Panc1 (cell line): ENCODE measurements at regions not wholly inside any gene's neighbourhood (a gene's known extent, or its start where the extent isn't known, plus 50 kb on each side); places are given as distances from the start of the nearest gene placed in this dataset.

Source experiments
- ATAC-seq: fragments of 200-7000 bp; cut with Tn5 transposase; 2 replicates; pipeline ENCODE4 v1.9.1; 2020; ENCODE audit warnings: mild to moderate bottlenecking, moderate library complexity
- BruUV-seq: library from RNA; stranded (reverse); fragments of 400-500 nt; replicated peaks from 2 replicates; lab custom pipeline; 2021; lab: Mats Ljungman, UMichigan
- CTCF ChIA-PET: fragments of 300-600 bp; sonication (Branson Sonifier 250); formaldehyde crosslinking; loops from one replicate; lab custom pipeline; 2022; ENCODE audit warnings: antibody characterized with exemption; lab: Charles Lee
- POLR2A ChIA-PET: fragments of 300-600 bp; sonication (Branson Sonifier 250); formaldehyde crosslinking; loops from one replicate; lab custom pipeline; 2022; ENCODE audit warnings: antibody characterized with exemption; lab: Charles Lee
- DNase-seq: peaks from one replicate; pipeline ENCODE4 v3.0.0-alpha.2; 2010; ENCODE audit warnings: low read depth, low spot score
- H3K27ac ChIP-seq: 2 replicates; pipeline ENCODE4 v1.5.1; 2011; ENCODE audit warnings: mild to moderate bottlenecking, low read length, inconsistent platforms
- H3K27me3 ChIP-seq: fragments of 200-500 bp; sonication (Bioruptor generic); 2 replicates; pipeline ENCODE4 v1.6.0; 2014; ENCODE audit warnings: low read length, inconsistent platforms; ENCODE audit not compliant: control insufficient read depth, insufficient read depth
- H3K36me3 ChIP-seq: fragments of 200-500 bp; sonication (Bioruptor generic); 2 replicates; pipeline ENCODE4 v1.5.1; 2014; ENCODE audit warnings: inconsistent platforms, mild to moderate bottlenecking, low read length, moderate library complexity; ENCODE audit not compliant: control insufficient read depth, insufficient read depth
- H3K4me1 ChIP-seq: 2 replicates; pipeline ENCODE4 v1.5.1; 2011; ENCODE audit warnings: inconsistent platforms, mild to moderate bottlenecking, low read length, moderate library complexity; ENCODE audit not compliant: control insufficient read depth, insufficient read depth
- H3K4me3 ChIP-seq, 2 experiments: 2 replicates each; pipeline ENCODE4 v1.5.1; 2011 to 2012; ENCODE audit warnings: low read depth in 2 of 2, low read length in 2 of 2, mild to moderate bottlenecking in 2 of 2, inconsistent platforms in 1 of 2, moderate library complexity in 1 of 2
- H3K9me3 ChIP-seq: fragments of 200-500 bp; sonication (Bioruptor generic); 2 replicates; pipeline ENCODE4 v1.5.1; 2014; ENCODE audit warnings: low read depth, mild to moderate bottlenecking, inconsistent platforms, low read length, moderate library complexity; ENCODE audit not compliant: control insufficient read depth, insufficient read depth
- POLR2AphosphoS5 ChIP-seq: IDR thresholded peaks from 2 replicates; pipeline ENCODE4 v1.6.1; 2012; ENCODE audit warnings: mild to moderate bottlenecking, low read depth, low read length, moderate library complexity
- SIN3A ChIP-seq: IDR thresholded peaks from 2 replicates; pipeline ENCODE4 v1.6.1; 2012; ENCODE audit warnings: low read depth, mild to moderate bottlenecking, low read length, moderate library complexity, borderline replicate concordance; ENCODE audit not compliant: insufficient read depth
- TCF7L2 ChIP-seq: IDR thresholded peaks from 2 replicates; pipeline ENCODE4 v1.6.1; 2011; ENCODE audit warnings: mild to moderate bottlenecking, low read depth, low read length, inconsistent platforms
- in situ Hi-C: cut with HindIII; loops from 2 replicates; pipeline ENCODE4 v1.10.0; 2016; ENCODE audit warnings: low sequenced_read_pairs, low pct_unique_long_range_greater_than_20kb
- intact Hi-C: fragments of 100-400 bp; cut with micrococcal nuclease; formaldehyde crosslinking; loops from one replicate; pipeline ENCODE4 v1.10.0; 2022; ENCODE audit not compliant: unreplicated experiment
- TF ChIP-seq, protein P1 (sequence below), 2 experiments: IDR thresholded peaks; 2 replicates each; pipeline ENCODE4 v1.6.1; 2011 to 2012; ENCODE audit warnings: low read depth in 2 of 2, control low read depth in 1 of 2, low read length in 1 of 2, mild to moderate bottlenecking in 1 of 2, moderate library complexity in 1 of 2; ENCODE audit not compliant: insufficient read depth in 1 of 2
- TF ChIP-seq, protein P2 (sequence below): fragments of 450-650 bp; IDR thresholded peaks from 2 replicates; pipeline ENCODE4 v1.5.1; 2017; ENCODE audit warnings: mild to moderate bottlenecking

DNA sequence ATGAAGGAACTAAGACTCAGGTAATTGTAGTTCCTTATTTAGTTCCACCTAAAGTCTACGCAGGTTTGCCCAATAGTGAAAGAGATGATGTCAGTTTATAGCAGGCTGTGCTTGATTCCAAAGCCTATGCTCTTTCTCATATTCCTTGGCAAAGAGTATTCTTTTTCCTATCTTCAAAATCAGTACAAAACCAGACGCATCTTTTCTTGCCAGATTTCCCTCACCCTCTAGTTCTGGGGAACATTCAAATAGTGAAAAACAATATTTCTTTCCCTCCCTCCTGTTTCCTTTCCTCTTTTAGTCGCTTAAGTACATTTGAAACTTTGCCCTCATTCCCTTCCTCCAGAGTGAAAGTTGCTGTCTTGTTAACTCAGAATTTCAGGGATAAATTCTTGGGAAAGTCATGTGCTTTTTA is 134.6 kb upstream of the PDZRN3 start:
- CTCF ChIA-PET = no interaction called here
- in situ Hi-C loops (no loop called here), intact Hi-C loops (no loop called here)
- no peaks in the 10 kb centered on the region for H3K27me3 ChIP-seq
- no peak overlapping the region for H3K27ac ChIP-seq
- no peaks in the 10 kb centered on the region for H3K36me3 ChIP-seq
- TF ChIP-seq TCF7L2 = no peak
- TF ChIP-seq, protein P1, sequence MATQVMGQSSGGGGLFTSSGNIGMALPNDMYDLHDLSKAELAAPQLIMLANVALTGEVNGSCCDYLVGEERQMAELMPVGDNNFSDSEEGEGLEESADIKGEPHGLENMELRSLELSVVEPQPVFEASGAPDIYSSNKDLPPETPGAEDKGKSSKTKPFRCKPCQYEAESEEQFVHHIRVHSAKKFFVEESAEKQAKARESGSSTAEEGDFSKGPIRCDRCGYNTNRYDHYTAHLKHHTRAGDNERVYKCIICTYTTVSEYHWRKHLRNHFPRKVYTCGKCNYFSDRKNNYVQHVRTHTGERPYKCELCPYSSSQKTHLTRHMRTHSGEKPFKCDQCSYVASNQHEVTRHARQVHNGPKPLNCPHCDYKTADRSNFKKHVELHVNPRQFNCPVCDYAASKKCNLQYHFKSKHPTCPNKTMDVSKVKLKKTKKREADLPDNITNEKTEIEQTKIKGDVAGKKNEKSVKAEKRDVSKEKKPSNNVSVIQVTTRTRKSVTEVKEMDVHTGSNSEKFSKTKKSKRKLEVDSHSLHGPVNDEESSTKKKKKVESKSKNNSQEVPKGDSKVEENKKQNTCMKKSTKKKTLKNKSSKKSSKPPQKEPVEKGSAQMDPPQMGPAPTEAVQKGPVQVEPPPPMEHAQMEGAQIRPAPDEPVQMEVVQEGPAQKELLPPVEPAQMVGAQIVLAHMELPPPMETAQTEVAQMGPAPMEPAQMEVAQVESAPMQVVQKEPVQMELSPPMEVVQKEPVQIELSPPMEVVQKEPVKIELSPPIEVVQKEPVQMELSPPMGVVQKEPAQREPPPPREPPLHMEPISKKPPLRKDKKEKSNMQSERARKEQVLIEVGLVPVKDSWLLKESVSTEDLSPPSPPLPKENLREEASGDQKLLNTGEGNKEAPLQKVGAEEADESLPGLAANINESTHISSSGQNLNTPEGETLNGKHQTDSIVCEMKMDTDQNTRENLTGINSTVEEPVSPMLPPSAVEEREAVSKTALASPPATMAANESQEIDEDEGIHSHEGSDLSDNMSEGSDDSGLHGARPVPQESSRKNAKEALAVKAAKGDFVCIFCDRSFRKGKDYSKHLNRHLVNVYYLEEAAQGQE (IDR thresholded peaks at IDR 0.05; ENCODE audit: insufficient read depth in 1 of 2, low read depth in 2 of 2, low read length in 1 of 2) = no peak
- no peak for TF ChIP-seq POLR2AphosphoS5
- TF ChIP-seq SIN3A = no peak
- TF ChIP-seq, protein P2, sequence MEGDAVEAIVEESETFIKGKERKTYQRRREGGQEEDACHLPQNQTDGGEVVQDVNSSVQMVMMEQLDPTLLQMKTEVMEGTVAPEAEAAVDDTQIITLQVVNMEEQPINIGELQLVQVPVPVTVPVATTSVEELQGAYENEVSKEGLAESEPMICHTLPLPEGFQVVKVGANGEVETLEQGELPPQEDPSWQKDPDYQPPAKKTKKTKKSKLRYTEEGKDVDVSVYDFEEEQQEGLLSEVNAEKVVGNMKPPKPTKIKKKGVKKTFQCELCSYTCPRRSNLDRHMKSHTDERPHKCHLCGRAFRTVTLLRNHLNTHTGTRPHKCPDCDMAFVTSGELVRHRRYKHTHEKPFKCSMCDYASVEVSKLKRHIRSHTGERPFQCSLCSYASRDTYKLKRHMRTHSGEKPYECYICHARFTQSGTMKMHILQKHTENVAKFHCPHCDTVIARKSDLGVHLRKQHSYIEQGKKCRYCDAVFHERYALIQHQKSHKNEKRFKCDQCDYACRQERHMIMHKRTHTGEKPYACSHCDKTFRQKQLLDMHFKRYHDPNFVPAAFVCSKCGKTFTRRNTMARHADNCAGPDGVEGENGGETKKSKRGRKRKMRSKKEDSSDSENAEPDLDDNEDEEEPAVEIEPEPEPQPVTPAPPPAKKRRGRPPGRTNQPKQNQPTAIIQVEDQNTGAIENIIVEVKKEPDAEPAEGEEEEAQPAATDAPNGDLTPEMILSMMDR = no peak
- DNase-seq = no peak
- no peak for ATAC-seq
- H3K4me1 ChIP-seq = no peaks in the 10 kb centered on the region
- H3K9me3 ChIP-seq = no peaks in the 10 kb centered on the region
- BruUV-seq = no TSS peak
- no peak overlapping the region for H3K4me3 ChIP-seq
- POLR2A ChIA-PET = no interaction called here

DNA sequence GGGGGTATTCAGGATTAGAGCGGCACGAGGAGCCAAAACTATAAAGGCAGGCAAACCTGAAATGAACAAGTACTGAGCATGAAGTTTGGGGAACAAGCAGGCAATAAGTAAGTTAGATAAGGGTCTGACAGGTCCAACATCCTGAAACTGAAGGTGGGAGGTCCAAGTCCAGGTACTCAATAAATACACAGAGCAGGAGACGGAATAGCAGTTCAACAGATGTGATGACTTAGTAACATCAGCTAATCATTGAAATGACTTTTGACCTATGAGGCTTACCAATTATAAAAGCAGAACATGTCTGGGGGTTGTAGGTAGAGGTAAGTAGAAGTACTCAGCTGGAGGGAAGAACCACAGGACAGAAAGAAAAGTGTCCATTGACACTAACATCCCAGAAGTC is 132.8 kb upstream of the PDZRN3 start:
- ChIA-PET CTCF (no interaction called here), POLR2A (no interaction called here)
- no peaks in the 10 kb centered on the region for H3K4me1 ChIP-seq
- H3K27ac ChIP-seq = no peak overlapping the region
- no TSS peak for BruUV-seq
- ATAC-seq = no peak
- in situ Hi-C loops = no loop called here
- H3K9me3 ChIP-seq = no peaks in the 10 kb centered on the region
- H3K4me3 ChIP-seq = no peak overlapping the region
- TF ChIP-seq, protein P2 = no peak
- H3K27me3 ChIP-seq = no peaks in the 10 kb centered on the region
- H3K36me3 ChIP-seq = no peaks in the 10 kb centered on the region
- intact Hi-C loops = no loop called here
- no peak for DNase-seq

DNA sequence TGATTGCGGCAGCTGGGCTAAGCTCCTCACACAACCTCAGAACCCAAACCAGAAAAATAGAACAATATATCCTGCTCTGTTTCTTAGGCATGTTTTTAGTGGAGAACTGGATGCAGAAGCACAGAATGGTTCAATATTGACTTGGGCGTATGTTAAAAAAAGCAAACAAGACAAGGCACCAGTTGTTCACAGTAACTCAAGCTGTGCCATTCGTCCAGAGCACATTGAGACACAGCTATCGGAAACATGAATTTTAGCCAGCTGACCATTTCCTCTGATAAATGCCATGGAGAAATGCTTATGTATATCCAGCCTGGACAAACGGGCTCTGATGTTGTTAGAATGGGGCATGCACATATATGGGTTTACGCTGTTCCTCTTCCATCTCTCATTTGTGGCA is 129.2 kb upstream of the PDZRN3 start:
- H3K4me1 ChIP-seq = no peaks in the 10 kb centered on the region
- H3K36me3 ChIP-seq = no peaks in the 10 kb centered on the region
- no peaks in the 10 kb centered on the region for H3K27me3 ChIP-seq
- in situ Hi-C loops = no loop called here
- no TSS peak for BruUV-seq
- H3K9me3 ChIP-seq = no peaks in the 10 kb centered on the region
- no peak for ATAC-seq
- no peak overlapping the region for H3K27ac ChIP-seq
- intact Hi-C loops = no loop called here
- POLR2A ChIA-PET = no interaction called here
- no peak for DNase-seq
- no peak for TF ChIP-seq TCF7L2
- TF ChIP-seq, protein P2 = no peak
- TF ChIP-seq POLR2AphosphoS5 = no peak
- no peak for TF ChIP-seq SIN3A
- TF ChIP-seq, protein P1 (IDR thresholded peaks at IDR 0.05; ENCODE audit: insufficient read depth in 1 of 2, low read depth in 2 of 2, low read length in 1 of 2) = no peak
- CTCF ChIA-PET = no interaction called here
- no peak overlapping the region for H3K4me3 ChIP-seq
